C4-2B (cell line): ENCODE measurements at regions not wholly inside any gene's neighbourhood (a gene's known extent, or its start where the extent isn't known, plus 50 kb on each side); places are given as distances from the start of the nearest gene placed in this dataset.

Experiments used
- H3K27ac ChIP-seq: fragments of 450-650 bp; 2 replicates; pipeline ENCODE4 v1.5.1; 2017
- ZFX ChIP-seq: fragments of 450-650 bp; IDR thresholded peaks from 2 replicates; pipeline ENCODE4 v1.6.1; 2017
- TF ChIP-seq, protein P1 (sequence below): fragments of 450-650 bp; conservative IDR thresholded peaks from 2 replicates; pipeline ENCODE4 v1.5.1; 2017; ENCODE audit warnings: mild to moderate bottlenecking

DNA sequence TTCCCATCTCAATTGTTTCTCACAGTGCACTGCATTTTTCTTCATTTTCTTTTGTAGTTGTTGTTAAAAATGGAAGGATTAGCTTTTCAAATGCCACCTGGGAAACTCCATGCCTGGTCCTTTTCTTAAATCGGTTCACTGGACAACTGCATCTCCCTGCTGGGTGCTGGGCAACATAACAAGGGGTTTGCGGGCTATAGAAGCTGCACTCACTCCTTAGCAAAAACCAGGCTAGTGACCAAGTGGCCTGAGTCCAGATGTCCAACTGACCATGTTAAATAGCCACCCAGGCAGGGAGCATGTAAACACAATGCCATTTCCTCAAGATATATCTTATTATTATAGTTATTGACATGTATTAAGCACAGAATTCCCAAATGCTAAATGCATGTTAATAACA, 264.9 kb downstream of the ICOS start:
- H3K27ac ChIP-seq, result no peak overlapping the region
- TF ChIP-seq, protein P1, sequence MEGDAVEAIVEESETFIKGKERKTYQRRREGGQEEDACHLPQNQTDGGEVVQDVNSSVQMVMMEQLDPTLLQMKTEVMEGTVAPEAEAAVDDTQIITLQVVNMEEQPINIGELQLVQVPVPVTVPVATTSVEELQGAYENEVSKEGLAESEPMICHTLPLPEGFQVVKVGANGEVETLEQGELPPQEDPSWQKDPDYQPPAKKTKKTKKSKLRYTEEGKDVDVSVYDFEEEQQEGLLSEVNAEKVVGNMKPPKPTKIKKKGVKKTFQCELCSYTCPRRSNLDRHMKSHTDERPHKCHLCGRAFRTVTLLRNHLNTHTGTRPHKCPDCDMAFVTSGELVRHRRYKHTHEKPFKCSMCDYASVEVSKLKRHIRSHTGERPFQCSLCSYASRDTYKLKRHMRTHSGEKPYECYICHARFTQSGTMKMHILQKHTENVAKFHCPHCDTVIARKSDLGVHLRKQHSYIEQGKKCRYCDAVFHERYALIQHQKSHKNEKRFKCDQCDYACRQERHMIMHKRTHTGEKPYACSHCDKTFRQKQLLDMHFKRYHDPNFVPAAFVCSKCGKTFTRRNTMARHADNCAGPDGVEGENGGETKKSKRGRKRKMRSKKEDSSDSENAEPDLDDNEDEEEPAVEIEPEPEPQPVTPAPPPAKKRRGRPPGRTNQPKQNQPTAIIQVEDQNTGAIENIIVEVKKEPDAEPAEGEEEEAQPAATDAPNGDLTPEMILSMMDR, result no peak
- no peak for TF ChIP-seq ZFX

DNA sequence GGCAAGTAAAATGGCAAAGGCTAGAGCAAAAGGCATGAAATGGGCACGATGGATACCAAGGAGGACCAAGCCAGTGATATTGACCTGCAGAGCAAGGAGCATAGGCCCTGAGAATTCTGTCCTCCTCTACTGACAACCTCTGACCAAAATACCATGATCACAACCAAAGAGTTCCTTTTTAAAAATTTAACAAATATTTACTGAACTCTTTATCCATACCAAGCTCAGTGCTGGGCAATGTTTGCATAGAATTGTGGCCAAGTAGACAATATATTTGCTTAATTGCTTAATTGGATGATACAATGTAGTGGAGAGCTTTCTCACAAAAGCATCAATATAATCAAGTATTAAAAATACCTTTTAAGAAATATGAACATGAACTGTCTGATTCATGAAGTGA, 265.7 kb downstream of the ICOS start:
- TF ChIP-seq, protein P1, result no peak
- no peak for TF ChIP-seq ZFX
- no peak overlapping the region; the same call in 1 of the 2 replicates for H3K27ac ChIP-seq

DNA sequence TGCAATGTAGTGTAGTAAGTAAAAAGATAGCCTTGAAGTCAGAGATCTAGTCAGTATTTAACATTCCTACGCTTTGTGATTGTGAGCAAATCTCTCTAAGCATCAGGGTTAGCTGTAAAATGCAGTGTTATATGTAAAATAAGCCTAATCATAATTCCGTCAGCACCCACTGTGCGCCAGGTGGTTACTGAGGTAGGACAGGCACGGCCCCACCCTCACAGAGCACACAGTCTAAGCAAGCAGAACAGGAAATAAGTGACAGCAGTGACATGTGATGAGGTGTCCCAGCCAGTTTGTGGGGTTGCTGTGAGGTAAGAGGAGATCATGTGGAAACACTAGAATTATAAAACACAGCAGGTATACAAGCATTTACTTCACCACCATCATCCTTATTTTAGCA, 267.1 kb downstream of the ICOS start:
- no peak overlapping the region for H3K27ac ChIP-seq
- TF ChIP-seq, protein P1, result no peak
- no peak for TF ChIP-seq ZFX

DNA sequence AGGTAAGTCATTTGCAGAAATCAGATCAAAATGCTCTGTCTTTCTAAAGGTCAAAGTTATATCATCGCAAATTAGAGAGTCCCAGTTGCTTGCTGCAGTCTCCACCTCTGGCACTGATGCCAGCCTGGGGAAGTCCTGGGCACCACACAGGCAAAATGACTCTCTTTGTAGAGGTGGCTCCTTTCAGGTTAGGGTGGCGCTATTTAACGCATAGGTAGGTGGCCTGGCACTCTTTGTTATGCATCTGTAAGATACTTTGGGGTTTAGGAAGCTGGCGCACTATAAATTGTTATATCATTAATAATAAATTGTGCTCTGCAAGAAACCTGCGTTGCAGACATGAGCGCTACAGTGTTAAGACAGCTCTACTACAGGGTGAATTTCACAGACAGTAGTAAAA, 268.5 kb downstream of the ICOS start:
- H3K27ac ChIP-seq, result no peak overlapping the region
- TF ChIP-seq, protein P1, result no peak
- TF ChIP-seq ZFX, result no peak

DNA sequence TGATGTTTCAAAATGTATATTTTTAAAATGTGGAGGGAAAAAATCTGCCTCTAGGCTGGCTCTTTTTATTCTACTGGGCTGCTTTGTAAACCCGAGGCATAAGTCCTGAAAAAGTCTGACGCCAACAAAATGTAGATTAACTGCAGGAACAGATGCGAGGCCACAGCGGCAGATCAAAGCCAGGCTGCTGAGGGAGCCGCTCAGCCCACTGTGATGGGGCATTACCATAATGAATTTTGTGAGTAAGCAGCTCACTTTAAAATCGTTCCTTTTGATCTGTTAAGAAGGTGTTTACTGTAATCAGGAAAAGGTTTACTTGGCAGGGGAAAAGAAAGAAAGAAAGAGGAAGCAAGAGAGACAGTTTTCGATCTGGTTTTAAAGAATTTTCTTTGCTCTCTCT, 269.0 kb downstream of the ICOS start:
- no peak for TF ChIP-seq ZFX
- TF ChIP-seq, protein P1, result no peak

DNA sequence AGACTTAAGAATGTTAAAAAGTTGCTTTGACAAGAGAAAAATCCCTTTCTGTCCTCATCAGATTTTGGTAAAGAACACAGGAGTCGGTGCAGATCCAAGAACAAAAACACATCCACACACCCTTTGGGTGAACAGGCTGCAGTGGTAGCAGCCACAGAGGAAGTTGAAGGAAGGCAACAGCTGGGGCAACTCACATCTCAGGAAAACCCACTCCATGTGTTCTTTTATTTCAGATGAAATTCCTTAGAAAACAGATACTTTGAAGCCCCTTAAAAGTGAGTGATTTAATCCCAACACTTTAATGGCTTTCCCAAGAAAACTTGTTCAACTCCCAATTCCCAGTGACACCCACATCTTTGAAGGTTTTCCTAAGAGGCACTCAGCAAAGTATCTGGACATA, 271.3 kb downstream of the ICOS start:
- H3K27ac ChIP-seq, result no peak overlapping the region
- TF ChIP-seq, protein P1, result no peak
- no peak for TF ChIP-seq ZFX

More for the DNA sequence above, 269.0 kb downstream of the ICOS start:
- no peak overlapping the region for H3K27ac ChIP-seq

DNA sequence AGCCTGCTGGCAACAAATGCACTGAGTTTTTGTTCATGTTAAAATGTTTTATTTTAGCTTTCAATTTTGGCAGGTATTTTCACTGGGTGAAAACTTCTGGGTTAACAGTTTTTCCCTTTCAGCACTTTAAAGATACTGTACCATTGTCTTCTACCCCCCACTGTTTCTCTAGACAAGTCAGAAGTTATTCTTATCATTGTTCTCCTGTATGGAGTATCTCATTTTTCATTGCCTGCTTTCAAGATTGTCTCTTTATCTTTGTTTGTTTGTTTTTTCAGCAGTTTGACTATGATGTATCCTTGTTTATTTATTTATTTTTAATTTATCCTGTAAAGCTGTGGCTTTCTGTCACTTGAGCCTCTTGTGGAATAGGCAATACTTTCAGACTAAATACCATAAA, 277.0 kb downstream of the ICOS start:
- H3K27ac ChIP-seq, result no peak overlapping the region
- TF ChIP-seq, protein P1, result no peak
- TF ChIP-seq ZFX, result no peak
